H1 (cell line): ENCODE measurements at regions not wholly inside any gene's neighbourhood (a gene's known extent, or its start where the extent isn't known, plus 50 kb on each side); places are given as distances from the start of the nearest gene placed in this dataset.

Source experiments
- EZH2 ChIP-seq: fragments of 200-600 bp; sonication (generic); IDR thresholded peaks from 2 replicates; pipeline ENCODE4 v1.7.1; 2012; ENCODE audit warnings: low read depth, mild to moderate bottlenecking, moderate library complexity, low read length, inconsistent platforms; ENCODE audit not compliant: severe bottlenecking
- JUN ChIP-seq: IDR thresholded peaks from 2 replicates; pipeline ENCODE4 v1.6.1; 2011; ENCODE audit warnings: low read depth, mild to moderate bottlenecking, improper control_type of control experiment, low read length
- MAFK ChIP-seq: IDR thresholded peaks from 2 replicates; pipeline ENCODE4 v1.6.1; 2012; ENCODE audit warnings: low read depth, mild to moderate bottlenecking, improper control_type of control experiment, low read length
- TAF1 ChIP-seq: IDR thresholded peaks from 2 replicates; pipeline ENCODE4 v1.6.1; 2011; ENCODE audit warnings: mild to moderate bottlenecking, low read depth, low read length
- YY1 ChIP-seq: IDR thresholded peaks from 2 replicates; pipeline ENCODE4 v1.6.1; 2011; ENCODE audit warnings: low read depth, mild to moderate bottlenecking, low read length
- TF ChIP-seq, protein P1 (sequence below): IDR thresholded peaks from 2 replicates; pipeline ENCODE4 v1.6.1; 2012; ENCODE audit warnings: inconsistent platforms

GRCh38 chr12:46887870-46888269 lies 62.1 kb upstream of the SLC38A4 start:
- TF ChIP-seq EZH2 (no peak), YY1 (no peak), MAFK (no peak), JUN (no peak), TAF1 (no peak)
- TF ChIP-seq, protein P1, sequence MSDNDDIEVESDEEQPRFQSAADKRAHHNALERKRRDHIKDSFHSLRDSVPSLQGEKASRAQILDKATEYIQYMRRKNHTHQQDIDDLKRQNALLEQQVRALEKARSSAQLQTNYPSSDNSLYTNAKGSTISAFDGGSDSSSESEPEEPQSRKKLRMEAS: no peak
